GM23248 (cell line): ENCODE measurements at regions not wholly inside any gene's neighbourhood (a gene's known extent, or its start where the extent isn't known, plus 50 kb on each side); places are given as distances from the start of the nearest gene placed in this dataset.

Experiments used
- DNase-seq: peaks from one replicate; pipeline ENCODE4 v3.0.0-alpha.2; 2015
- H2AFZ ChIP-seq: fragments of 200-600 bp; sonication (generic); 2 replicates; pipeline ENCODE4 v1.6.1; 2016; ENCODE audit warnings: antibody characterized with exemption
- H3F3A ChIP-seq: fragments of 200-600 bp; sonication (generic); 2 replicates; pipeline ENCODE4 v1.6.1; 2016; ENCODE audit warnings: mild to moderate bottlenecking, antibody characterized with exemption, mixed run types; ENCODE audit not compliant: insufficient read depth
- H3K27ac ChIP-seq: fragments of 200-600 bp; sonication (generic); 2 replicates; pipeline ENCODE4 v1.5.1; 2016; ENCODE audit warnings: mild to moderate bottlenecking
- H3K27me3 ChIP-seq: fragments of 200-600 bp; sonication (generic); replicated peaks from 2 replicates; pipeline ENCODE4 v1.6.1; 2016; ENCODE audit warnings: mild to moderate bottlenecking; ENCODE audit not compliant: insufficient read depth
- H3K36me3 ChIP-seq: fragments of 200-600 bp; sonication (generic); 2 replicates; pipeline ENCODE4 v1.6.1; 2016; ENCODE audit warnings: low read depth, mild to moderate bottlenecking
- H3K4me1 ChIP-seq: fragments of 200-600 bp; sonication (generic); 2 replicates; pipeline ENCODE4 v1.6.1; 2016; ENCODE audit warnings: mild to moderate bottlenecking; ENCODE audit not compliant: insufficient read depth
- H3K4me2 ChIP-seq: fragments of 200-600 bp; sonication (generic); one replicate; pipeline ENCODE4 v1.6.1; 2016; ENCODE audit warnings: mild to moderate bottlenecking; ENCODE audit not compliant: unreplicated experiment
- H3K4me3 ChIP-seq: fragments of 200-600 bp; sonication (generic); 2 replicates; pipeline ENCODE4 v1.5.1; 2016; ENCODE audit warnings: mild to moderate bottlenecking
- H3K79me2 ChIP-seq: fragments of 200-600 bp; sonication (generic); 2 replicates; pipeline ENCODE4 v1.6.1; 2016; ENCODE audit warnings: mild to moderate bottlenecking; ENCODE audit not compliant: insufficient read depth
- H3K9ac ChIP-seq: fragments of 200-600 bp; sonication (generic); 2 replicates; pipeline ENCODE4 v1.6.1; 2016; ENCODE audit warnings: mild to moderate bottlenecking
- H3K9me2 ChIP-seq: fragments of 200-600 bp; sonication (generic); 2 replicates; pipeline ENCODE4 v1.6.1; 2016; ENCODE audit warnings: mixed run types, mild to moderate bottlenecking, moderate library complexity; ENCODE audit not compliant: insufficient read depth
- H3K9me3 ChIP-seq: fragments of 200-600 bp; sonication (generic); one replicate; pipeline ENCODE4 v1.6.1; 2017; ENCODE audit warnings: low read depth
- H4K20me1 ChIP-seq: fragments of 200-600 bp; sonication (generic); 2 replicates; pipeline ENCODE4 v1.6.0; 2016; ENCODE audit not compliant: insufficient read depth
- EZH2 ChIP-seq: fragments of 200-600 bp; sonication (generic); IDR thresholded peaks from 2 replicates; pipeline ENCODE4 v1.6.1; 2018; ENCODE audit warnings: antibody characterized with exemption, mild to moderate bottlenecking; ENCODE audit not compliant: insufficient read depth, poor library complexity, severe bottlenecking
- EZH2phosphoT487 ChIP-seq: fragments of 200-600 bp; sonication (generic); IDR thresholded peaks from 2 replicates; pipeline ENCODE4 v1.6.1; 2018; ENCODE audit warnings: antibody characterized with exemption, moderate library complexity, mild to moderate bottlenecking, low read depth; ENCODE audit not compliant: insufficient read depth
- WGBS, 2 experiments: methylation state at CpG; one replicate each; pipeline ENCODE4 v1.1.6; 2015 to 2017; ENCODE audit warnings: low lambda C conversion rate in 2 of 2, low coverage in 1 of 2; ENCODE audit errors: missing lambda C conversion rate in 2 of 2; 5-methylcytosine and 5-hydroxymethylcytosine counted together
- in situ Hi-C: fragments of 300-500 bp; cut with MboI; formaldehyde crosslinking; loops from 2 replicates; pipeline ENCODE4 v1.15.0; 2020

DNA sequence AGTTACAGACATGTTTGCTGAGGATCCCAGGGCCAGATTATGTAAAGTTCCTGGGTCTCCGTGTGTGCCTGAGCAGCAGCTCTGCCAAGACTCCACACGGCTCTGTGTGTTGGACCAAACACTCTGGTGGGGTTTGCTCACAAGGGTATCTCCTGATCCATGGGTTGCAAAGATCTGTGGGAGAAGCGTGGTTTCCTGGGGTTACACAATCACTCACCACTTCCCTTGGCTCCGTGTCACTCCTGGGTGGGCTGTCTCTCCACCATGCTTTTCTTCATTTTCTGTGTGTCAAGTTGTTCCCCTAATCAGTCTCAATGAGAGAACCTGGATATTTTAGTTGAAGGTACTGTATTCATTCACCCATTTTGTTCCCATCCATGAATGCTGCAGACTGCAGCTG is 1088.8 kb downstream of the FSCB start:
- no peak for TF ChIP-seq EZH2
- TF ChIP-seq EZH2phosphoT487 = no peak
- Histone ChIP-seq H3K79me2 (no peaks in the 10 kb centered on the region), H3K27ac (no peak overlapping the region), H3K9me2 (no peaks in the 10 kb centered on the region), H3K4me3 (no peak overlapping the region), H3K9ac (no peak overlapping the region), H3K9me3 (no peaks in the 10 kb centered on the region), H3K36me3 (no peaks in the 10 kb centered on the region), H3F3A (no peaks in the 10 kb centered on the region), H3K4me1 (no peaks in the 10 kb centered on the region), H4K20me1 (no peaks in the 10 kb centered on the region), H3K4me2 (no peak overlapping the region), H2AFZ (no peak overlapping the region), H3K27me3 (no peaks in the 10 kb centered on the region)
- in situ Hi-C loops = no loop called here
- no peak for DNase-seq
- 30 to 35% methylated on average over 4 of the region's 4 CpGs for WGBS, 2 experiments

DNA sequence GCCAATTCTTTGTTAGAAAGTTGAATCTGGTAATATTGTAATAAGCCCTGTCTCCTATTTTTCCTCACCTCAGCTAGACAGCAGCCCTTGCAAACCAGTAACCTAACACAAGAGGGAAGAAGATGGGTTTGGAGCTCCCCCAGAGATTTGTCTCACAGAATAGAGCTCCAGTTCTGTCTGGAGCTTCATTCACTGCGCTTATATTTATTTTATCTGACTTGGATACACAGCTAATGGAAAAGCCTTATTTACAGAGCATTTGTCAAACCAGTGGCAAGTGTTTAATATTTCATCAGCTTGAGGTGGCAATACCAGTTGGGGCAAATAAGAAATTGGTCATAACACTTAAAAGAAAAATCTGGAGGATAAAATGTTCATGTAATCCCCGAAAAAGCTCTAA is 1094.0 kb downstream of the FSCB start:
- no peak for TF ChIP-seq EZH2phosphoT487
- TF ChIP-seq EZH2 = no peak
- Histone ChIP-seq H3K9ac (no peak overlapping the region), H3K27ac (no peak overlapping the region), H4K20me1 (no peaks in the 10 kb centered on the region), H3K36me3 (no peaks in the 10 kb centered on the region), H3K4me1 (no peaks in the 10 kb centered on the region), H3K9me3 (no peaks in the 10 kb centered on the region), H3K4me3 (no peak overlapping the region), H3F3A (no peaks in the 10 kb centered on the region), H3K27me3 (no peaks in the 10 kb centered on the region), H2AFZ (no peak overlapping the region), H3K4me2 (no peak overlapping the region), H3K79me2 (no peaks in the 10 kb centered on the region), H3K9me2 (no peaks in the 10 kb centered on the region)
- in situ Hi-C loops = no loop called here
- DNase-seq = no peak
- WGBS, 2 experiments = 12 to 17% methylated on average over 2 of the region's 2 CpGs

- in situ Hi-C loops = no loop called here
- Histone ChIP-seq H3K9me2 (no peaks in the 10 kb centered on the region), H3K36me3 (no peaks in the 10 kb centered on the region), H4K20me1 (no peaks in the 10 kb centered on the region), H3K9ac (no peak overlapping the region), H3F3A (no peaks in the 10 kb centered on the region), H3K27me3 (no peaks in the 10 kb centered on the region), H3K4me3 (no peak overlapping the region), H3K79me2 (no peaks in the 10 kb centered on the region), H3K4me1 (no peaks in the 10 kb centered on the region), H3K9me3 (no peaks in the 10 kb centered on the region), H2AFZ (no peak overlapping the region), H3K27ac (no peak overlapping the region), H3K4me2 (no peak overlapping the region)
- DNase-seq = no peak
- 2 to 4% methylated on average over 1 of the region's 1 CpG for WGBS, 2 experiments
- TF ChIP-seq EZH2phosphoT487 = no peak
- no peak for TF ChIP-seq EZH2
Observed at GRCh38 chr14:43411841-43412240, 1095.2 kb downstream of the FSCB start.

DNA sequence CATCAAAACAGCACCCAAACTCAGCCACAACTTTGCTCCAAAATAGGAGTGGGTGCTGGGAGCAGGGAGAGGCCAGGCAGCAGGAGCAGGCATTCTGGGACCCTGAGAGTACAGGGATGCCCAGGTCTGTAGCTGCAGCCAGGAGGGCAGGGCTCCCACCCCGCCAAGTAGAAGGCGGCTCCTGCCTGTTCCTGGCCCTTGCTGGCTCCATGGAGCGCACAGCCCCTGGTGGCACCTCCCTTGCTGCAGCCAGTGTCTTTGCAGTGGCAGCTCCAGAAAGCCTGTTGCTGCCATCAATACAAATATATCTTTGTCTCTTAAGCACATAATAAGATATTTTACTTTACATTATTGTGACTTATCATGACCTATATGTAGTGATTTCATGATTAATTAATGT is 1096.5 kb downstream of the FSCB start:
- no peaks in the 10 kb centered on the region for H3K4me1 ChIP-seq
- H4K20me1 ChIP-seq = no peaks in the 10 kb centered on the region
- TF ChIP-seq EZH2 (no peak), EZH2phosphoT487 (no peak)
- H3F3A ChIP-seq = no peaks in the 10 kb centered on the region
- no peak overlapping the region for H3K9ac ChIP-seq
- no peak overlapping the region for H2AFZ ChIP-seq
- no peaks in the 10 kb centered on the region for H3K36me3 ChIP-seq
- no peak overlapping the region for H3K27ac ChIP-seq
- H3K79me2 ChIP-seq = no peaks in the 10 kb centered on the region
- 42 to 47% methylated on average over 3 of the region's 3 CpGs for whole genome bisulfite sequencing, 2 experiments
- no peaks in the 10 kb centered on the region for H3K9me3 ChIP-seq
- no peak for DNase-seq
- no peak overlapping the region for H3K4me3 ChIP-seq
- H3K27me3 ChIP-seq = no peaks in the 10 kb centered on the region
- H3K4me2 ChIP-seq = no peak overlapping the region
- in situ Hi-C loops = no loop called here
- H3K9me2 ChIP-seq = no peaks in the 10 kb centered on the region

DNA sequence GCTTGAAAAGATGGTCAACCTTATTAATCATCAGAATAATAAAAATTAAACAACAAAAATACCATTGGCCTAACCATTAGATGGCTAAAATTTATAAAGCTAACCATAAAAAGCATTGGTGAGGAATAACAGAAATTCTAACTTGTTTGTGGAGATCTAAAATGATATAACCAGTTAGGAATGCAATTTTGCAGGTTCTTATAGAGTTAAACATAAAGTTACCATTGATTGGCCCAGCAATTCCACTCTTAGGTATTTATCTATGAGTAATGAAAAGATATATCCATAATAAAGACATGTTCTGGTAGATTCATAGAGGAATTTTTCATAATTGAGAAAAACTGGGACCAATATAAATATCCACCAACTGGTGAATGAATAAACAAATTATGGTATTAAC is 1098.6 kb downstream of the FSCB start:
- Histone ChIP-seq H3K9me2 (no peaks in the 10 kb centered on the region), H2AFZ (no peak overlapping the region), H3K9ac (no peak overlapping the region), H3K4me1 (no peaks in the 10 kb centered on the region), H3K79me2 (no peaks in the 10 kb centered on the region), H3K27ac (no peak overlapping the region), H3K9me3 (no peaks in the 10 kb centered on the region), H3K27me3 (no peaks in the 10 kb centered on the region), H4K20me1 (no peaks in the 10 kb centered on the region), H3F3A (no peaks in the 10 kb centered on the region), H3K36me3 (no peaks in the 10 kb centered on the region), H3K4me2 (no peak overlapping the region), H3K4me3 (no peak overlapping the region)
- no peak for DNase-seq
- no peak for TF ChIP-seq EZH2phosphoT487
- no peak for TF ChIP-seq EZH2
- in situ Hi-C loops = no loop called here
